AG09319 (cell line): ENCODE measurements at regions not wholly inside any gene's neighbourhood (a gene's known extent, or its start where the extent isn't known, plus 50 kb on each side); places are given as distances from the start of the nearest gene placed in this dataset.

ENCODE experiments used
- DNase-seq: peaks from one replicate; pipeline ENCODE4 v3.0.0-alpha.2; 2010; ENCODE audit warnings: low read depth; ENCODE audit errors: extremely low read depth
- TF ChIP-seq, protein P1 (sequence below): IDR thresholded peaks from 2 replicates; pipeline ENCODE4 v1.5.1; 2011; ENCODE audit warnings: low read depth, mild to moderate bottlenecking, inconsistent platforms, low read length, moderate library complexity

DNA sequence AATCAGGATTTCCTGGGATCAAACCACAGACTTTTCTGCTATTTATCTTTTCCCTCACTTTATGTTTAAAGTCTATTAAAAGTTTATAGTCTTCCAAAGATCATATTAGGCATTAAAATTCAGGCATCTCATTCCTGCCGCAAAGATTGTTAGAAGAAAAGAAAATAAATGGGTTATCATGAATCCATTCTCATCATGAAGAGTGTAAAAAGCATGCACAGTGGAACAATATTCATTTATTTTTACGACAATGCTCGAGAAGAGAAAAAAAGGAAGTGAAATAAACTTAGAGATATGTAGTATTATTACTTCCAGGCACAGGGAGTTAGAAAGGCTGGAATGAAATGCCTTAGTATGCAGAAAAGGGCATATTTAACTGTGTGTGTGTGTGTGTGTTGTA lies 213.7 kb upstream of the PLSCR5 start:
- DNase-seq, result no peak
- TF ChIP-seq, protein P1, sequence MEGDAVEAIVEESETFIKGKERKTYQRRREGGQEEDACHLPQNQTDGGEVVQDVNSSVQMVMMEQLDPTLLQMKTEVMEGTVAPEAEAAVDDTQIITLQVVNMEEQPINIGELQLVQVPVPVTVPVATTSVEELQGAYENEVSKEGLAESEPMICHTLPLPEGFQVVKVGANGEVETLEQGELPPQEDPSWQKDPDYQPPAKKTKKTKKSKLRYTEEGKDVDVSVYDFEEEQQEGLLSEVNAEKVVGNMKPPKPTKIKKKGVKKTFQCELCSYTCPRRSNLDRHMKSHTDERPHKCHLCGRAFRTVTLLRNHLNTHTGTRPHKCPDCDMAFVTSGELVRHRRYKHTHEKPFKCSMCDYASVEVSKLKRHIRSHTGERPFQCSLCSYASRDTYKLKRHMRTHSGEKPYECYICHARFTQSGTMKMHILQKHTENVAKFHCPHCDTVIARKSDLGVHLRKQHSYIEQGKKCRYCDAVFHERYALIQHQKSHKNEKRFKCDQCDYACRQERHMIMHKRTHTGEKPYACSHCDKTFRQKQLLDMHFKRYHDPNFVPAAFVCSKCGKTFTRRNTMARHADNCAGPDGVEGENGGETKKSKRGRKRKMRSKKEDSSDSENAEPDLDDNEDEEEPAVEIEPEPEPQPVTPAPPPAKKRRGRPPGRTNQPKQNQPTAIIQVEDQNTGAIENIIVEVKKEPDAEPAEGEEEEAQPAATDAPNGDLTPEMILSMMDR, result no peak

DNA sequence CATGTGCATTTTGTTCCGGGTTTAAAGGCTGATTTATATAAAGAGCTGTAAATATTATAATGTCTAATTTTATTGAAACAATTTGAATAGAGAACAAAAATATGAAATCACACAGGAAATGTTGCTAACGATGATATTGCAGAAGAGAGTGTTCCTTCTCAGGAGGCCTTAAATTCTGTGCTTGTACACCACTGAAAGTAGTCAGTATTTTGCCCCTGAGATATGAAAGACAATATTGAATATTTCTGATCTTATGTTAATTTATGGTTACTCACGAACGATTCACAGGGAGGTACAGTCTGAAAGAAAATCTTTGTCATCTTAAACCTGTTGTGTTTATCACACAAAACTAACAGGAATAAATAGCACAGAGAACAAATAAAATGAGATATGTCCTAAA lies 213.2 kb upstream of the PLSCR5 start:
- no peak for DNase-seq
- TF ChIP-seq, protein P1, result no peak

DNA sequence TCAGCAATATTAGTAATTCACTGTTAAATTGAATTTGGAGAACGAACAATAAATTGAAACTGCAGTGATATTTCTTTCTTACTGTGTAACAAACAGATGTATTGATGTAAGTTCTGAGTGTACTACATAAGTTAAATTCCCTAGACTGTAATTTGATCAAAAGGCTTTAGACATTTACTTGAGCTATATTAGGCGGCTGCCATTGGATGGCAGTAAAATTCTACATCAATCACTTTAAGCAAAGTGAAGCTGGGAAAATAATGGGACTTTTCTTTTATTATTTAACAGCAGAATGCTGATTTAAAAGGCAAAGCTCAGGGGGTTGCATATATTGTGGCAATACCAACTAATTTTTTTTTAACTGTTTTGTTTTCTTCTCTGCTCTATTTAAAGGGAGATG lies 212.6 kb upstream of the PLSCR5 start:
- TF ChIP-seq, protein P1, result peak; percentile 58
- peak; percentile 24 for DNase-seq

DNA sequence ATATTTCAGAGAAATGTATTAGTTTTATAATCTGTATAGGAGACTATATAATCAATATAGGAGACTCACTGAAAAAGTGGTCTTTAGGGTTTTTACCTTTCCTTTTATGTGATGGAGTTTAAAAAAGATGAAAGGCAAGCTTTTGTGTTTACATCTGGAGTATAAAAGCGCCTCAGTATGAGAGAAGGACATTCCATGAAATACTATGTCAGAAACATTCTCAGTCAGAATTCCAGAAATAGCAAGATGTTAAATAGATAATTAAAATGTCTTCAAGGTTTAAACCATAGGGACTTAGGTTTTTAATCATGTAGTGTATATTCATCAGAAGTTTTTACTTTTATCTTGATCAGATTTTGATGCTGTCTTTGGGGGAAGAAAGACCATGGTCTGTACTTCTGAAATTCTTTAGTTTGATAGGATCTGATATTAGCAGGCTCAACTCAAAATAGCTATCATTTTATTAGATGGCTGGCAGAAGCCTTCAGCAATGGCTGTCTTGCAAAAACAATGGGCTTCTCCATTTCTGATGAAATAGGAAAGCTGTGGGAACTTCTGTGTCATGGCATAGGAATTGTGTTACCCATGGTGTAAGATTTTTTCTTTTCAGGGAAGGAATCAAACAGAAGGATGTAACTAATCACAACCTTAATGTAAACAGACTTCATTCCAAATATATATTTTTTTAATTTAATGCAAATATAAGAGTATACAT lies 209.6 kb upstream of the PLSCR5 start:
- no peak for DNase-seq
- TF ChIP-seq, protein P1, result no peak

DNA sequence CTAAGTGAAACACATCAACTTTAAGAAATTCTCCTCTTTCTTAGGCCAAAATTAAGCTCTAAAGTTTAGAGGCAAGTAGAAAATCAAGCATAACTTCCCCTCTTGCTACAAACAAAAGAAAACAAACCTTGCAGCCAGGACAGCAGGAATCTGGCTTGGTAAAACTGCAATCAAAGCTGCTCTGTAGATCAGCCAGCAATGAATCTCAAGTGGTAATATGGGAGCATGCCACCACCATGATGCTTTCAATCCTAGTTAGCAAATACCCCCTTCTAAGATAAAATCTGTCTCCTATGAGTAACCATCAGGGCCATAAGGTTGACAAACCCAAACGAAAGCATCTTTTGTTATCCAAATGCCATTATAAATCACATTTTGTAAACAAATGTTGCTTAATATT lies 208.3 kb upstream of the PLSCR5 start:
- no peak for DNase-seq

DNA sequence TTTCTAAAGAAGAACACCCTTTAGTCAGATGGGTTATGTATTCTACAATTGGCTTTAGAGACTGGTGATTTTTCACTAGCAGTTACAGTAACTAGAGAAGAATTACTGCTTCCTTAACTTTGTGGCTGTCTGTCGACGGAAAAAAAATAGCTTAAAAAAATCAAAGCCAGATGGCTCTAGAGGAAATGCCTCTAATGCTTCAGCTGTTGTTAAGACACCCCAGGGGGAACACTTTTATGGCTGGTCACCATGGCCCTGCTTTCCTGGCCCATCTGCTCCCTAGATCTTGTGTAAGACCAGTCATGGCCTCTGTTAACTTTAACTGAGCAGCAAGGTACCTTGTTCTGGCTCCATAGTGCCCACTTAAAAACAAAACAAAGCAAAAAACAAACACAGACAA lies 198.6 kb upstream of the PLSCR5 start:
- DNase-seq, result peak; percentile 72
- TF ChIP-seq, protein P1, result no peak

More for the DNA sequence above, 208.3 kb upstream of the PLSCR5 start:
- TF ChIP-seq, protein P1, result no peak

DNA sequence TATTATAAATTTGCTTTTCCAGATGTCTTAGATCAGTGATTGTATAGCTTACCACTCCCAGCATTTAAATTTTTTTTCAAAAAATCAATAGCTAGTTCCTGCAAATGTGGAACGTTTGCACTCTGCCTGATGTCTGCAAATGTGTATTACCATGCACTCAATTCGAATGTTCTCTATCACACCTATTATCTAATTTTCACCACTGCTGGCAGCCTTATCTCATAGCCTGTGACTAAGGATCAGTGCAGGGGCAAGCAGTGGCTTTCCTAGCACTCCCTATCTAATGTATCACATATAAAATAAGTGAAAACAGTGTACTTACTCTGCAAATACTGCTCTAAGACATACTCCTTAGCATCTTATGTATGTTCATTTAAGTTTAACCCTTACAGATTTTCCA lies 196.3 kb upstream of the PLSCR5 start:
- TF ChIP-seq, protein P1, result no peak
- no peak for DNase-seq
